GM21528 (cell line): ENCODE measurements at regions not wholly inside any gene's neighbourhood (a gene's known extent, or its start where the extent isn't known, plus 50 kb on each side); places are given as distances from the start of the nearest gene placed in this dataset.
"Not testable (repeated sequence)": the region's sequence is repeated elsewhere in the genome, so short reads cannot be mapped to it uniquely, and the experiment has no call there.

Experiments
- ATAC-seq: cut with Tn5 transposase; IDR thresholded peaks from one replicate; pipeline ENCODE4 v1.9.1; 2021; ENCODE audit warnings: mild to moderate bottlenecking, moderate library complexity; ENCODE audit not compliant: unreplicated experiment, low FRiP score

- ATAC-seq, result no peak
Measured at GRCh38 chr1:245067257-245067656, 87.5 kb upstream of the KIF26B start.

- no peak for ATAC-seq
Measured at GRCh38 chr1:245062741-245063305, 92.0 kb upstream of the KIF26B start.

GRCh38 chr1:245061808-245062207 lies 93.0 kb upstream of the KIF26B start:
- not testable (repeated sequence) for ATAC-seq

- ATAC-seq, result no peak
Measured at GRCh38 chr1:245060684-245061374, 94.0 kb upstream of the KIF26B start.

- no peak for ATAC-seq
Measured at GRCh38 chr1:245059806-245060424, 94.9 kb upstream of the KIF26B start.

GRCh38 chr1:245058882-245059281 lies 95.9 kb upstream of the KIF26B start:
- no peak for ATAC-seq

GRCh38 chr1:245058436-245058835 lies 96.3 kb upstream of the KIF26B start:
- no peak for ATAC-seq

GRCh38 chr1:245056913-245057312 lies 97.9 kb upstream of the KIF26B start:
- no peak for ATAC-seq

- not testable (repeated sequence) for ATAC-seq
Measured at GRCh38 chr1:245056296-245056695, 98.5 kb upstream of the KIF26B start.

GRCh38 chr1:245055752-245056151 lies 99.0 kb upstream of the KIF26B start:
- no peak for ATAC-seq

GRCh38 chr1:245054507-245055270 lies 100.1 kb upstream of the KIF26B start:
- ATAC-seq, result no peak

- ATAC-seq, result no peak
Measured at GRCh38 chr1:245054105-245054504, 100.7 kb upstream of the KIF26B start.

- ATAC-seq, result no peak
Measured at GRCh38 chr1:245052258-245052657, 102.5 kb upstream of the KIF26B start.

GRCh38 chr1:245051349-245052221 lies 103.2 kb upstream of the KIF26B start:
- ATAC-seq, result no peak

- ATAC-seq, result no peak
Measured at GRCh38 chr1:245046769-245047168, 108.0 kb upstream of the KIF26B start.

GRCh38 chr1:245046315-245046714 lies 108.5 kb upstream of the KIF26B start:
- no peak for ATAC-seq

- no peak for ATAC-seq
Measured at GRCh38 chr1:245045087-245045881, 109.5 kb upstream of the KIF26B start.

GRCh38 chr1:245043611-245043940 lies 111.2 kb upstream of the KIF26B start:
- no peak for ATAC-seq

GRCh38 chr1:245041058-245041698 lies 113.6 kb upstream of the KIF26B start:
- no peak for ATAC-seq
